ENCODE measurements at regions not wholly inside any gene's neighbourhood (a gene's known extent, or its start where the extent isn't known, plus 50 kb on each side); places are given as distances from the start of the nearest gene placed in this dataset.

DNA sequence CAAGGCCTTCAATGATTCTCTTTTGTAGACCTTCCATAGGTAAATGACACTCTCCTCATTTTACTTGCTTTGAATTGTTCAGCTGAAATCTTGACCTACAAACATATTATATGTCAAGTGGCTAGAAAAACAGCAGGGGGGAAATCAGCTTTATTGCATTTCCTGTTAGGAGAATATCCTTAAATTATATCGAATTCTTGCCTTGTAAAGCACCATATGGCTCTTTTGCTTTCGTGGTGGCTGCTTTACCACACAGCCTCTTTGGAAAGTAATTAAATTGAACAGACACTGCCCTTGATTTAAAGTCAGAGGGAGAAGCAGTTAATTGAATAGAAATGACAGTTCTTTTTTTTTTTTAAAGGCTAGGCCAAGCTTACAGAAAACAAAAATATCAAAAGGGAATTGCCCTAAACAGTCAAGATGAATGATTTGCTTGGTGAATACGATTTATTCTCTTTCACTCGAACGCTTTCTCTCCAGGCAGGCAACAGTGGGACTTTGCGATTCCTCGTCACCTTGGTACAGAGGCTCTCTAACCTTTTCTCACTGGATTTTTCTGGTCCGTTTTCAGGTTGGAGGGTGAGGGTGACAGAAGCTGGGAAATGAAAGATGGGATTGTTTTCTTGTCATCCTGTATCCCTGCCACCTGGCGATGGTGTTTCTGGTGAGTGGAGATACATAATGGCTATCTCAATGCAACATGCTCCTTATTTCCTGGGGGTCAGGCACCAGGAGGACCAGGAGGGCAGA, 126.0 kb downstream of the GATA3 start:
- Histone ChIP-seq H2AFZ (no peak overlapping the region), H3K4me1 (ENCODE audit: insufficient read depth) (no peaks in the 10 kb centered on the region), H3K9me3 (ENCODE audit: low read depth) (no peaks in the 10 kb centered on the region), H3K36me3 (replicated peaks; ENCODE audit: insufficient read depth, low read depth) (no peaks in the 10 kb centered on the region), H3K9me2 (replicated peaks; ENCODE audit: insufficient read depth) (no peaks in the 10 kb centered on the region), H3K4me2 (no peak overlapping the region), H3K4me3 (no peak overlapping the region), H3K27ac (no peak overlapping the region), H4K20me1 (ENCODE audit: insufficient read depth, poor library complexity, severe bottlenecking) (no peaks in the 10 kb centered on the region), H3K27me3 (no peaks in the 10 kb centered on the region), H3K79me2 (no peaks in the 10 kb centered on the region)
- TF ChIP-seq, protein P1, sequence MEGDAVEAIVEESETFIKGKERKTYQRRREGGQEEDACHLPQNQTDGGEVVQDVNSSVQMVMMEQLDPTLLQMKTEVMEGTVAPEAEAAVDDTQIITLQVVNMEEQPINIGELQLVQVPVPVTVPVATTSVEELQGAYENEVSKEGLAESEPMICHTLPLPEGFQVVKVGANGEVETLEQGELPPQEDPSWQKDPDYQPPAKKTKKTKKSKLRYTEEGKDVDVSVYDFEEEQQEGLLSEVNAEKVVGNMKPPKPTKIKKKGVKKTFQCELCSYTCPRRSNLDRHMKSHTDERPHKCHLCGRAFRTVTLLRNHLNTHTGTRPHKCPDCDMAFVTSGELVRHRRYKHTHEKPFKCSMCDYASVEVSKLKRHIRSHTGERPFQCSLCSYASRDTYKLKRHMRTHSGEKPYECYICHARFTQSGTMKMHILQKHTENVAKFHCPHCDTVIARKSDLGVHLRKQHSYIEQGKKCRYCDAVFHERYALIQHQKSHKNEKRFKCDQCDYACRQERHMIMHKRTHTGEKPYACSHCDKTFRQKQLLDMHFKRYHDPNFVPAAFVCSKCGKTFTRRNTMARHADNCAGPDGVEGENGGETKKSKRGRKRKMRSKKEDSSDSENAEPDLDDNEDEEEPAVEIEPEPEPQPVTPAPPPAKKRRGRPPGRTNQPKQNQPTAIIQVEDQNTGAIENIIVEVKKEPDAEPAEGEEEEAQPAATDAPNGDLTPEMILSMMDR (IDR thresholded peaks at IDR 0.05; ENCODE audit: poor library complexity): no peak
- no peak for TF ChIP-seq EZH2 (IDR thresholded peaks at IDR 0.05; ENCODE audit: borderline replicate concordance)
- no peak for TF ChIP-seq EZH2phosphoT487 (IDR thresholded peaks at IDR 0.05; ENCODE audit: low read depth, severe bottlenecking, unreplicated experiment)
- WGBS (ENCODE audit: low lambda C conversion rate, missing lambda C conversion rate): 90% methylated on average over 9 of the region's 9 CpGs
- no peak for DNase-seq (ENCODE audit: low spot score)

DNA sequence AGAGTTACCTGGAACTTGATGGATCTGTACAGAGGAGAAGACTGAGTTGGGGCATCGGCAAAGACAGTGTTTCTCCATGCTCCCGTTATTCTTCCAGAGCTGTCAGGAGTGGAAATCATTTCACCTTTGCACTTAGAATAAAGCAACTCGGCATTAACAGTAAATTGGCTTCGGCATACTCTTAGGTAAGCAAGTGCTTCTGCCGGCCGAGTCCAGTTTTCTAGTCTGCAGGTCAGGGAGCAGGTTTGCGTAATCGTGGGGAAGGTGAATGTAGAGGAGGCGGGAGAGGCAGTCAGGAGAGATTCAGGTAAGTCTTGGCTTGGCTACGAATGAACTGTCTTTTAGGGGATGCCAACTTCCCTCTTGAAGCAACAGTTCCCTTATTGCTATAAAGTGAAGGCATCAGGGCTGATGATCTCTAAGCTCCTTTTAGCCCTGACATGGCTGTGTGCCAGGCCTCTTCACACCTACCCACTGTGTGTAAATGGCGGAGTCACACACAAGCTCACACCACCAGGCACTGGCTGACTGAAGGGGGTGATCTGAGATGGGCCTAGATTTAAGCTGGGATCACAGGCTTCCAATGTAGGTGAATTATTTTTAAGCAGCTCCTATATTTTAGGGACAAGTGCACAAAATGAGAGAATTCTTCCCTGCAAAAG, 127.1 kb downstream of the GATA3 start:
- DNase-seq (ENCODE audit: low spot score): peak; percentile 33
- H3K4me1 ChIP-seq (ENCODE audit: insufficient read depth): no peaks in the 10 kb centered on the region
- no peak for TF ChIP-seq EZH2phosphoT487 (IDR thresholded peaks at IDR 0.05; ENCODE audit: low read depth, severe bottlenecking, unreplicated experiment)
- TF ChIP-seq EZH2 (IDR thresholded peaks at IDR 0.05; ENCODE audit: borderline replicate concordance): no peak
- H3K27me3 ChIP-seq: no peaks in the 10 kb centered on the region
- H3K36me3 ChIP-seq (replicated peaks; ENCODE audit: insufficient read depth, low read depth): no peaks in the 10 kb centered on the region
- H3K27ac ChIP-seq: no peak overlapping the region
- H3K9me2 ChIP-seq (replicated peaks; ENCODE audit: insufficient read depth): no peaks in the 10 kb centered on the region
- no peaks in the 10 kb centered on the region for H3K79me2 ChIP-seq
- no peak overlapping the region for H3K4me2 ChIP-seq
- WGBS (ENCODE audit: low lambda C conversion rate, missing lambda C conversion rate): 72% methylated on average over 11 of the region's 11 CpGs
- H3K4me3 ChIP-seq: no peak overlapping the region
- H2AFZ ChIP-seq: no peak overlapping the region
- no peaks in the 10 kb centered on the region for H3K9me3 ChIP-seq (ENCODE audit: low read depth)
- no peaks in the 10 kb centered on the region for H4K20me1 ChIP-seq (ENCODE audit: insufficient read depth, poor library complexity, severe bottlenecking)

DNA sequence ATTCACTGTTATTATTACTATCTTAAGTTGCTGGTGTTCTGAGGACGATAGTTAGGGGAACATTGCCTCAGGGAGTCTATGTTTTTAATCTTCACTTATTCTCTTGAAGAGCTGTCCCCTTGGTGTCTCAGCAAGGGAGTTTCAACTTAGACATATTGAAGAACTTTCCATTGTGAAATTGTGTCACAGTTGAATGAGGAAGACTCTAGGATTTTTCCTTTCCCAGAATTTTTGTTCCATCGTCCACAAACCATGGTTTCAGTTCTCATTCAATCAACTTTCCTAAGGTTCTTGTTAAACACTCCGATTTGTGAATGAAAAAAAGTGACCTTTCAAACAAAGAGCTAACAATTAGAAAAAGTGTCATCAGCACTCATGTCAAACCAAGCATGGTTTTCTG, 128.3 kb downstream of the GATA3 start:
- Histone ChIP-seq H3K27me3 (no peaks in the 10 kb centered on the region), H3K36me3 (replicated peaks; ENCODE audit: insufficient read depth, low read depth) (no peaks in the 10 kb centered on the region), H3K27ac (no peak overlapping the region), H2AFZ (no peak overlapping the region), H3K79me2 (no peaks in the 10 kb centered on the region), H3K4me3 (no peak overlapping the region), H4K20me1 (ENCODE audit: insufficient read depth, poor library complexity, severe bottlenecking) (no peaks in the 10 kb centered on the region), H3K4me1 (ENCODE audit: insufficient read depth) (no peaks in the 10 kb centered on the region), H3K9me3 (ENCODE audit: low read depth) (no peaks in the 10 kb centered on the region), H3K9me2 (replicated peaks; ENCODE audit: insufficient read depth) (no peaks in the 10 kb centered on the region), H3K4me2 (no peak overlapping the region)
- WGBS (ENCODE audit: low lambda C conversion rate, missing lambda C conversion rate): 77% methylated on average over 3 of the region's 3 CpGs
- TF ChIP-seq EZH2phosphoT487 (IDR thresholded peaks at IDR 0.05; ENCODE audit: low read depth, severe bottlenecking, unreplicated experiment) (no peak), EZH2 (IDR thresholded peaks at IDR 0.05; ENCODE audit: borderline replicate concordance) (no peak)
- TF ChIP-seq, protein P1 (IDR thresholded peaks at IDR 0.05; ENCODE audit: poor library complexity): no peak
- no peak for DNase-seq (ENCODE audit: low spot score)

DNA sequence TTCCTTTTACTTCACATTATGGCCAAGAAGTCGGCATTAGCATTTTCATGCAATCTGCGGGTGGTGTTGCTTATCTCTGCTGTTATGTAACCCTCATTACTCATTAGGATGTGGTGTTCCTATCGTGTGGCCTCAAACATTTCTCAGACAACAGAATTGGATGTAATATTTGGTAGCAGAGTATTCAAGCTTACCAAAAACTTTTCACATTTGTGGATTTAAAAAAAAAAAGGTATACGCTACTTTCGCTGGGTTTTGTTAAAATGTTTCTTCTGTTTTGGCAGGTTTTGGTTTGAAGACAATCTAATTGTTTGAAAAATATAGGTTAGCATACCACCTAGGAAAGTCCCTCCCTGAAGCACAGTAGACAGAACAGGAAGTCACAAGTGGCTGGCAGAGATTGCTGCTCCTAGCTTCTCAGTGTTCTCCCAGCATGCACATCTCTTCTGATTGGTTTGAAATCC, 128.8 kb downstream of the GATA3 start:
- no peaks in the 10 kb centered on the region for H3K36me3 ChIP-seq (replicated peaks; ENCODE audit: insufficient read depth, low read depth)
- no peaks in the 10 kb centered on the region for H3K79me2 ChIP-seq
- H3K4me2 ChIP-seq: no peak overlapping the region
- no peaks in the 10 kb centered on the region for H3K9me3 ChIP-seq (ENCODE audit: low read depth)
- no peaks in the 10 kb centered on the region for H3K4me1 ChIP-seq (ENCODE audit: insufficient read depth)
- no peaks in the 10 kb centered on the region for H4K20me1 ChIP-seq (ENCODE audit: insufficient read depth, poor library complexity, severe bottlenecking)
- peak; percentile 9 for DNase-seq (ENCODE audit: low spot score)
- H3K9me2 ChIP-seq (replicated peaks; ENCODE audit: insufficient read depth): no peaks in the 10 kb centered on the region
- H3K27me3 ChIP-seq: no peaks in the 10 kb centered on the region
- no peak for TF ChIP-seq EZH2 (IDR thresholded peaks at IDR 0.05; ENCODE audit: borderline replicate concordance)
- TF ChIP-seq, protein P1 (IDR thresholded peaks at IDR 0.05; ENCODE audit: poor library complexity): no peak
- no peak for TF ChIP-seq EZH2phosphoT487 (IDR thresholded peaks at IDR 0.05; ENCODE audit: low read depth, severe bottlenecking, unreplicated experiment)
- 62% methylated on average over 5 of the region's 5 CpGs for WGBS (ENCODE audit: low lambda C conversion rate, missing lambda C conversion rate)
- no peak overlapping the region for H2AFZ ChIP-seq
- no peak overlapping the region for H3K27ac ChIP-seq
- no peak overlapping the region for H3K4me3 ChIP-seq
